ENCODE measurements at regions not wholly inside any gene's neighbourhood (a gene's known extent, or its start where the extent isn't known, plus 50 kb on each side); places are given as distances from the start of the nearest gene placed in this dataset.
"Not testable (repeated sequence)": the region's sequence is repeated elsewhere in the genome, so short reads cannot be mapped to it uniquely, and the experiment has no call there.

- not testable (repeated sequence) for DNase-seq
Observed at GRCh38 chr17:20387549-20387948, 79.8 kb downstream of the LGALS9B start.

GRCh38 chr17:20381358-20382300 is 85.7 kb downstream of the LGALS9B start:
- peak; percentile 64 for DNase-seq

GRCh38 chr17:20380625-20381024 is 86.7 kb downstream of the LGALS9B start:
- DNase-seq, result not testable (repeated sequence)

- DNase-seq, result not testable (repeated sequence)
Observed at GRCh38 chr17:20379251-20379650, 88.1 kb downstream of the LGALS9B start.

- DNase-seq, result not testable (repeated sequence)
Observed at GRCh38 chr17:20376642-20377041, 90.7 kb downstream of the LGALS9B start.

- DNase-seq, result not testable (repeated sequence)
Observed at GRCh38 chr17:20375745-20376144, 91.6 kb downstream of the LGALS9B start.

Data from NCI-H1694 treated with DMSO at 0.1 percent for 48 hours (cell line).